Suprapubic skin (tissue), 3 donors: ENCODE measurements at regions not wholly inside any gene's neighbourhood (a gene's known extent, or its start where the extent isn't known, plus 50 kb on each side); places are given as distances from the start of the nearest gene placed in this dataset.

Experiments
- EP300 ChIP-seq: sonication (generic); formaldehyde crosslinking; IDR thresholded peaks from one replicate; pipeline ENCODE4 v1.6.1; 2017; ENCODE audit warnings: antibody characterized with exemption
- TF ChIP-seq, protein P1 (sequence below), 2 donors: fragments of 200-600 bp in 1 of 2; fragments of 450-650 bp in 1 of 2; sonication (generic) in 1 of 2; IDR thresholded peaks; one replicate each; pipeline ENCODE4 v1.5.1; 2016 to 2019; ENCODE audit warnings: antibody characterized with exemption in 2 of 2, mild to moderate bottlenecking in 1 of 2, moderate library complexity in 1 of 2

DNA sequence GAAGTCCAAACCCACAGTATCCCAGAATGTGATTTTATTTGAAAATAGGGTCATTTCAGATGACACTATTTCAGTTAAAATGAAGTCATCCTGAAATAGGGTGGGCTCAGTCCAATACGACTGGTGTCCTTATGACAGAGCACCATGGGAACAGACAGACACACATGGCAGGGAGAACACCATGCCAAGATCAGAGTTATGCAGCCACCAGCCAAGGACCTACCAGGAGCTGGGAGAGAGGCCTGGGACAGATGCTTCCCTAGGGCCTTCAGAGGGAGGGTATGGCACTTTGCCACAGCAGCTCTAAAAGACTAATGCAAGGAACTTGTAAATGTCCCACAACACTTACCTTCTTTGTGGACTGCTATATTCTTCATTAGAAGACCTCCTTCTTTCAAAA lies 226.5 kb downstream of the NEBL start:
- TF ChIP-seq EP300: no peak
- TF ChIP-seq, protein P1, sequence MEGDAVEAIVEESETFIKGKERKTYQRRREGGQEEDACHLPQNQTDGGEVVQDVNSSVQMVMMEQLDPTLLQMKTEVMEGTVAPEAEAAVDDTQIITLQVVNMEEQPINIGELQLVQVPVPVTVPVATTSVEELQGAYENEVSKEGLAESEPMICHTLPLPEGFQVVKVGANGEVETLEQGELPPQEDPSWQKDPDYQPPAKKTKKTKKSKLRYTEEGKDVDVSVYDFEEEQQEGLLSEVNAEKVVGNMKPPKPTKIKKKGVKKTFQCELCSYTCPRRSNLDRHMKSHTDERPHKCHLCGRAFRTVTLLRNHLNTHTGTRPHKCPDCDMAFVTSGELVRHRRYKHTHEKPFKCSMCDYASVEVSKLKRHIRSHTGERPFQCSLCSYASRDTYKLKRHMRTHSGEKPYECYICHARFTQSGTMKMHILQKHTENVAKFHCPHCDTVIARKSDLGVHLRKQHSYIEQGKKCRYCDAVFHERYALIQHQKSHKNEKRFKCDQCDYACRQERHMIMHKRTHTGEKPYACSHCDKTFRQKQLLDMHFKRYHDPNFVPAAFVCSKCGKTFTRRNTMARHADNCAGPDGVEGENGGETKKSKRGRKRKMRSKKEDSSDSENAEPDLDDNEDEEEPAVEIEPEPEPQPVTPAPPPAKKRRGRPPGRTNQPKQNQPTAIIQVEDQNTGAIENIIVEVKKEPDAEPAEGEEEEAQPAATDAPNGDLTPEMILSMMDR (IDR thresholded peaks at IDR 0.05): no peak
